GM12878 (cell line): ENCODE measurements at regions not wholly inside any gene's neighbourhood (a gene's known extent, or its start where the extent isn't known, plus 50 kb on each side); places are given as distances from the start of the nearest gene placed in this dataset.

Experiments used
- ATAC-seq: fragments of 200-7000 bp; cut with Tn5 transposase; 3 replicates; pipeline ENCODE4 v1.9.1; 2020; ENCODE audit warnings: mild to moderate bottlenecking, moderate library complexity
- BruUV-seq: library from RNA; stranded (reverse); fragments of 400-500 nt; replicated peaks from 2 replicates; lab custom pipeline; 2021; lab: Mats Ljungman, UMichigan
- CTCF ChIA-PET: fragments of 300-600 bp; sonication (Branson Sonifier 250); formaldehyde crosslinking; extraction: SDS; loops from one replicate; lab custom pipeline; 2021; ENCODE audit warnings: inconsistent platforms; lab: Yijun Ruan, JAX
- POLR2A ChIA-PET: fragments of 350-600 bp; formaldehyde crosslinking; extraction: SDS; loops from one replicate; lab custom pipeline; 2021; ENCODE audit warnings: inconsistent platforms; lab: Charles Lee
- RAD21 ChIA-PET: fragments of 300-600 bp; sonication (Branson Sonifier 250); formaldehyde crosslinking; loops from one replicate; lab custom pipeline; 2023; ENCODE audit warnings: antibody characterized with exemption; ENCODE audit not compliant: unreplicated experiment; lab: Charles Lee
- SMC1A ChIA-PET: fragments of 300-600 bp; sonication (Branson Sonifier 250); formaldehyde crosslinking; loops from one replicate; lab custom pipeline; 2023; ENCODE audit not compliant: unreplicated experiment, uncharacterized antibody; lab: Charles Lee
- DNase-seq: peaks from one replicate; pipeline ENCODE4 v3.0.0-alpha.2; 2011; ENCODE audit warnings: low read depth, low spot score
- FAIRE-seq: peaks from 3 replicates; lab custom pipeline; 2011; peaks lifted over from hg19 to GRCh38; lab: Jason Lieb, UNC
- H2AFZ ChIP-seq: 2 replicates; pipeline ENCODE4 v1.6.0; 2011; ENCODE audit warnings: low read depth, low read length, control low read depth; ENCODE audit not compliant: control insufficient read depth
- H3K27ac ChIP-seq: 2 replicates; pipeline ENCODE4 v1.5.1; 2011; ENCODE audit warnings: control low read depth; ENCODE audit not compliant: control insufficient read depth, insufficient read depth
- H3K27me3 ChIP-seq, 2 experiments: replicated peaks in 1 of 2; 2 replicates each; pipeline versions ENCODE4 v1.6.0 to v1.6.1; 2011; ENCODE audit warnings: low read length in 1 of 2; ENCODE audit not compliant: control insufficient read depth in 2 of 2, insufficient read depth in 2 of 2
- H3K36me3 ChIP-seq, 2 experiments: 2 replicates each; pipeline ENCODE4 v1.5.1; 2011; ENCODE audit warnings: low read length in 1 of 2; ENCODE audit not compliant: control insufficient read depth in 2 of 2, insufficient read depth in 2 of 2
- H3K4me1 ChIP-seq: 2 replicates; pipeline ENCODE4 v1.6.1; 2011; ENCODE audit warnings: mild to moderate bottlenecking, low read length, moderate library complexity, mixed read lengths; ENCODE audit not compliant: control insufficient read depth, insufficient read depth
- H3K4me2 ChIP-seq: 2 replicates; pipeline ENCODE4 v1.6.0; 2011; ENCODE audit warnings: control low read depth; ENCODE audit not compliant: control insufficient read depth, insufficient read depth
- H3K4me3 ChIP-seq: fragments of 200-600 bp; sonication (generic); 2 replicates; pipeline ENCODE4 v1.5.1; 2016
- H3K79me2 ChIP-seq: 2 replicates; pipeline ENCODE4 v1.6.0; 2011; ENCODE audit warnings: low read length; ENCODE audit not compliant: control insufficient read depth, insufficient read depth
- H3K9ac ChIP-seq: 2 replicates; pipeline ENCODE4 v1.8.0; 2011; ENCODE audit warnings: low read length, control low read depth, mixed read lengths; ENCODE audit not compliant: control insufficient read depth, insufficient read depth
- H3K9me3 ChIP-seq: replicated peaks from 3 replicates; pipeline ENCODE4 v1.5.1; 2011; ENCODE audit warnings: mild to moderate bottlenecking, low read length; ENCODE audit not compliant: control insufficient read depth, insufficient read depth
- H4K20me1 ChIP-seq: 2 replicates; pipeline ENCODE4 v1.6.0; 2011; ENCODE audit not compliant: control insufficient read depth, insufficient read depth
- CREB1 ChIP-seq: IDR thresholded peaks from 2 replicates; pipeline ENCODE4 v1.6.1; 2012; ENCODE audit warnings: low read depth, mild to moderate bottlenecking, inconsistent platforms
- GABPA ChIP-seq: IDR thresholded peaks from 2 replicates; pipeline ENCODE4 v1.6.1; 2014; ENCODE audit warnings: antibody characterized with exemption, low read depth, mild to moderate bottlenecking, inconsistent platforms
- IRF4 ChIP-seq: IDR thresholded peaks from 2 replicates; pipeline ENCODE4 v1.6.1; 2011; ENCODE audit warnings: low read depth, low read length
- PAX8 ChIP-seq: fragments of 450-650 bp; IDR thresholded peaks from 2 replicates; pipeline ENCODE4 v1.6.1; 2017; ENCODE audit warnings: mild to moderate bottlenecking, moderate library complexity
- PML ChIP-seq: IDR thresholded peaks from 2 replicates; pipeline ENCODE4 v1.6.1; 2012; ENCODE audit warnings: low read length, inconsistent platforms
- SMAD5 ChIP-seq: IDR thresholded peaks from 2 replicates; pipeline ENCODE4 v1.6.1; 2016; ENCODE audit warnings: antibody characterized with exemption, low read depth
- SREBF1 ChIP-seq: IDR thresholded peaks from 2 replicates; pipeline ENCODE4 v1.6.1; 2012; ENCODE audit warnings: mild to moderate bottlenecking, low read length
- ZNF384 ChIP-seq: IDR thresholded peaks from 2 replicates; pipeline ENCODE4 v1.6.1; 2012; ENCODE audit warnings: low read depth, mild to moderate bottlenecking, low read length, improper control_type of control experiment, borderline replicate concordance
- WGBS: methylation state at CpG from one replicate; pipeline ENCODE4 v1.1.6; 2016; ENCODE audit warnings: low lambda C conversion rate; ENCODE audit not compliant: insufficient replicate concordance, insufficient coverage; ENCODE audit errors: missing lambda C conversion rate; 5-methylcytosine and 5-hydroxymethylcytosine counted together
- in situ Hi-C: fragments of 300-500 bp; cut with MboI; formaldehyde crosslinking; loops from 9 replicates; pipeline ENCODE4 v1.14.3; 2018; ENCODE audit warnings: mixed read lengths
- intact Hi-C: fragments of 100-400 bp; cut with micrococcal nuclease; formaldehyde crosslinking; loops from one replicate; pipeline ENCODE4 v1.14.2; 2022; ENCODE audit not compliant: unreplicated experiment
- TF ChIP-seq, protein P1 (sequence below): fragments of 450-650 bp; formaldehyde crosslinking; IDR thresholded peaks from 2 replicates; pipeline ENCODE4 v1.5.0; 2022; ENCODE audit warnings: mild to moderate bottlenecking, missing genetic modification characterization
- TF ChIP-seq, protein P2 (sequence below): fragments of 450-650 bp; IDR thresholded peaks from 2 replicates; pipeline ENCODE4 v1.6.1; 2017; ENCODE audit warnings: antibody characterized with exemption, mild to moderate bottlenecking, moderate library complexity
- TF ChIP-seq, protein P3 (sequence below): fragments of 450-650 bp; IDR thresholded peaks from 2 replicates; pipeline ENCODE4 v1.6.1; 2017; ENCODE audit warnings: mild to moderate bottlenecking, low read depth, inconsistent platforms; ENCODE audit not compliant: poor library complexity, severe bottlenecking

DNA sequence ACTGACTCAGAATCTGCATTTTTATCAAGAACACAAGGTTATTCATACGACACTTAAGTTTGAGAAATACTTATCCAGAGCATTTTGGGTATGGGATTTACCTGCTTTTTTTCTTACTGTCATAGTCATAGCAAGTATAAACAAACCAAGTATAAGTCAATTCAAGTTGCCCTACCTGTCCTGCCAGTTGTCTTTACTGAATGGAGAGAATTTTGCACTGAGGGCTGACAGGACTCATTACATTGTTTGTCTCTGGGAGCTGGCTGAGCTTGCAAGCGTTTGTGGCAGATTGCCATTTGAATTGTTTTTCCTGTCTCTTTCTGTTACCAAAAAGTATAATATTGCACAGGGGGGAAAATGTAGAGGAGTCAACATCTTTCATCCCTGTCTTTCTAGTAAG is 278.9 kb upstream of the MAGEC2 start:
- no peaks in the 10 kb centered on the region for H3K36me3 ChIP-seq
- no peak overlapping the region for H3K4me2 ChIP-seq
- no TSS peak for BruUV-seq
- H3K9ac ChIP-seq = no peak overlapping the region
- no peak for ATAC-seq
- in situ Hi-C loops = no loop called here
- no peaks in the 10 kb centered on the region for H3K9me3 ChIP-seq
- TF ChIP-seq CREB1 = no peak
- TF ChIP-seq, all 136 proteins: peak for 0
- 57% methylated on average over 2 of the region's 2 CpGs for WGBS
- Histone ChIP-seq H3K27ac (no peak overlapping the region), H3K79me2 (no peaks in the 10 kb centered on the region), H3K4me3 (no peak overlapping the region), H3K27me3 (no peaks in the 10 kb centered on the region), H3K4me1 (no peaks in the 10 kb centered on the region), H4K20me1 (no peaks in the 10 kb centered on the region), H2AFZ (no peak overlapping the region)
- POLR2A ChIA-PET = no interaction called here
- RAD21 ChIA-PET = no interaction called here
- SMC1A ChIA-PET = no interaction called here
- DNase-seq (no peak), FAIRE-seq (no peak)
- CTCF ChIA-PET = no interaction called here
- intact Hi-C loops = no loop called here

DNA sequence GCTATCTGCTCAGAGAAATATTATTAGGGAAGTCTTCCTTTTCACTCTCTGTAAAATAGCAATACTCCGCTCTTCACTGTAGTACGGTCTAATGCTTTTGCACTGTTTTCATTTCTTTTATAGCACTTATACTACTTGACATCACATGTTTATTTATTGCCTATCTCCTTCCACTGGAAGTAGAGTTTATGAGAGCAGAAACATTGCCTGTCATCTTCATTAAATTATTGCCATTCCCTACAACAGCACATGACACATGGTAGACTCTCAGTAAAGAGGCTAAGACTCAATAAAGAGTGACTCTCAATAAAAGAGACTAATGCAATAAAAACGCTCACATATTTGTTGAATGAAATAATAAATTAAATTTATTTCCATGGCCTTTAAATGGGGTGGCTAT is 241.3 kb upstream of the MAGEC2 start:
- no TSS peak for BruUV-seq
- SMC1A ChIA-PET = no interaction called here
- TF ChIP-seq GABPA (no peak), SREBF1 (no peak), PML (no peak), SMAD5 (no peak), IRF4 (no peak), ZNF384 (no peak), PAX8 (no peak)
- TF ChIP-seq, protein P1, sequence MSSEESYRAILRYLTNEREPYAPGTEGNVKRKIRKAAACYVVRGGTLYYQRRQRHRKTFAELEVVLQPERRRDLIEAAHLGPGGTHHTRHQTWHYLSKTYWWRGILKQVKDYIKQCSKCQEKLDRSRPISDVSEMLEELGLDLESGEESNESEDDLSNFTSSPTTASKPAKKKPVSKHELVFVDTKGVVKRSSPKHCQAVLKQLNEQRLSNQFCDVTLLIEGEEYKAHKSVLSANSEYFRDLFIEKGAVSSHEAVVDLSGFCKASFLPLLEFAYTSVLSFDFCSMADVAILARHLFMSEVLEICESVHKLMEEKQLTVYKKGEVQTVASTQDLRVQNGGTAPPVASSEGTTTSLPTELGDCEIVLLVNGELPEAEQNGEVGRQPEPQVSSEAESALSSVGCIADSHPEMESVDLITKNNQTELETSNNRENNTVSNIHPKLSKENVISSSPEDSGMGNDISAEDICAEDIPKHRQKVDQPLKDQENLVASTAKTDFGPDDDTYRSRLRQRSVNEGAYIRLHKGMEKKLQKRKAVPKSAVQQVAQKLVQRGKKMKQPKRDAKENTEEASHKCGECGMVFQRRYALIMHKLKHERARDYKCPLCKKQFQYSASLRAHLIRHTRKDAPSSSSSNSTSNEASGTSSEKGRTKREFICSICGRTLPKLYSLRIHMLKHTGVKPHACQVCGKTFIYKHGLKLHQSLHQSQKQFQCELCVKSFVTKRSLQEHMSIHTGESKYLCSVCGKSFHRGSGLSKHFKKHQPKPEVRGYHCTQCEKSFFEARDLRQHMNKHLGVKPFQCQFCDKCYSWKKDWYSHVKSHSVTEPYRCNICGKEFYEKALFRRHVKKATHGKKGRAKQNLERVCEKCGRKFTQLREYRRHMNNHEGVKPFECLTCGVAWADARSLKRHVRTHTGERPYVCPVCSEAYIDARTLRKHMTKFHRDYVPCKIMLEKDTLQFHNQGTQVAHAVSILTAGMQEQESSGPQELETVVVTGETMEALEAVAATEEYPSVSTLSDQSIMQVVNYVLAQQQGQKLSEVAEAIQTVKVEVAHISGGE = no peak
- TF ChIP-seq, protein P2, sequence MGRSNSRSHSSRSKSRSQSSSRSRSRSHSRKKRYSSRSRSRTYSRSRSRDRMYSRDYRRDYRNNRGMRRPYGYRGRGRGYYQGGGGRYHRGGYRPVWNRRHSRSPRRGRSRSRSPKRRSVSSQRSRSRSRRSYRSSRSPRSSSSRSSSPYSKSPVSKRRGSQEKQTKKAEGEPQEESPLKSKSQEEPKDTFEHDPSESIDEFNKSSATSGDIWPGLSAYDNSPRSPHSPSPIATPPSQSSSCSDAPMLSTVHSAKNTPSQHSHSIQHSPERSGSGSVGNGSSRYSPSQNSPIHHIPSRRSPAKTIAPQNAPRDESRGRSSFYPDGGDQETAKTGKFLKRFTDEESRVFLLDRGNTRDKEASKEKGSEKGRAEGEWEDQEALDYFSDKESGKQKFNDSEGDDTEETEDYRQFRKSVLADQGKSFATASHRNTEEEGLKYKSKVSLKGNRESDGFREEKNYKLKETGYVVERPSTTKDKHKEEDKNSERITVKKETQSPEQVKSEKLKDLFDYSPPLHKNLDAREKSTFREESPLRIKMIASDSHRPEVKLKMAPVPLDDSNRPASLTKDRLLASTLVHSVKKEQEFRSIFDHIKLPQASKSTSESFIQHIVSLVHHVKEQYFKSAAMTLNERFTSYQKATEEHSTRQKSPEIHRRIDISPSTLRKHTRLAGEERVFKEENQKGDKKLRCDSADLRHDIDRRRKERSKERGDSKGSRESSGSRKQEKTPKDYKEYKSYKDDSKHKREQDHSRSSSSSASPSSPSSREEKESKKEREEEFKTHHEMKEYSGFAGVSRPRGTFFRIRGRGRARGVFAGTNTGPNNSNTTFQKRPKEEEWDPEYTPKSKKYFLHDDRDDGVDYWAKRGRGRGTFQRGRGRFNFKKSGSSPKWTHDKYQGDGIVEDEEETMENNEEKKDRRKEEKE = no peak
- TF ChIP-seq, protein P3, sequence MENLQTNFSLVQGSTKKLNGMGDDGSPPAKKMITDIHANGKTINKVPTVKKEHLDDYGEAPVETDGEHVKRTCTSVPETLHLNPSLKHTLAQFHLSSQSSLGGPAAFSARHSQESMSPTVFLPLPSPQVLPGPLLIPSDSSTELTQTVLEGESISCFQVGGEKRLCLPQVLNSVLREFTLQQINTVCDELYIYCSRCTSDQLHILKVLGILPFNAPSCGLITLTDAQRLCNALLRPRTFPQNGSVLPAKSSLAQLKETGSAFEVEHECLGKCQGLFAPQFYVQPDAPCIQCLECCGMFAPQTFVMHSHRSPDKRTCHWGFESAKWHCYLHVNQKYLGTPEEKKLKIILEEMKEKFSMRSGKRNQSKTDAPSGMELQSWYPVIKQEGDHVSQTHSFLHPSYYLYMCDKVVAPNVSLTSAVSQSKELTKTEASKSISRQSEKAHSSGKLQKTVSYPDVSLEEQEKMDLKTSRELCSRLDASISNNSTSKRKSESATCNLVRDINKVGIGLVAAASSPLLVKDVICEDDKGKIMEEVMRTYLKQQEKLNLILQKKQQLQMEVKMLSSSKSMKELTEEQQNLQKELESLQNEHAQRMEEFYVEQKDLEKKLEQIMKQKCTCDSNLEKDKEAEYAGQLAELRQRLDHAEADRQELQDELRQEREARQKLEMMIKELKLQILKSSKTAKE = no peak

More for the DNA sequence above, 241.3 kb upstream of the MAGEC2 start:
- H3K79me2 ChIP-seq = no peaks in the 10 kb centered on the region
- H4K20me1 ChIP-seq = no peaks in the 10 kb centered on the region
- DNase-seq = no peak
- RAD21 ChIA-PET = no interaction called here
- in situ Hi-C loops (no loop called here), intact Hi-C loops (no loop called here)
- POLR2A ChIA-PET = no interaction called here
- 69% methylated on average over 3 of the region's 3 CpGs for WGBS
- H3K4me2 ChIP-seq = no peak overlapping the region
- H3K36me3 ChIP-seq = no peaks in the 10 kb centered on the region
- H3K4me1 ChIP-seq = no peaks in the 10 kb centered on the region
- no peak overlapping the region for H3K4me3 ChIP-seq
- H3K9me3 ChIP-seq = no peaks in the 10 kb centered on the region
- H3K27ac ChIP-seq = no peak overlapping the region
- H3K9ac ChIP-seq = no peak overlapping the region
- CTCF ChIA-PET = no interaction called here
- no peak for ATAC-seq
- H2AFZ ChIP-seq = no peak overlapping the region
- no peak for FAIRE-seq
- H3K27me3 ChIP-seq = no peaks in the 10 kb centered on the region
